OCI-LY3 (cell line): ENCODE measurements at regions not wholly inside any gene's neighbourhood (a gene's known extent, or its start where the extent isn't known, plus 50 kb on each side); places are given as distances from the start of the nearest gene placed in this dataset.

Experiments
- CTCF ChIP-seq: fragments of 200-600, 300-600 bp; sonication (generic); IDR thresholded peaks from 2 replicates; pipeline ENCODE4 v1.5.1; 2014; ENCODE audit warnings: antibody characterized with exemption, low read length, low read depth
- EZH2phosphoT487 ChIP-seq: fragments of 200-600 bp; shearing (Covaris generic); IDR thresholded peaks from 2 replicates; pipeline ENCODE4 v1.6.1; 2018; ENCODE audit warnings: antibody characterized with exemption, mixed run types, low read depth

- TF ChIP-seq EZH2phosphoT487 (no peak), CTCF (no peak)
These were observed 201.7 kb upstream of the ADARB2 start for GRCh38 chr10:1939016-1939415.
